K562 (cell line): ENCODE measurements at regions not wholly inside any gene's neighbourhood (a gene's known extent, or its start where the extent isn't known, plus 50 kb on each side); places are given as distances from the start of the nearest gene placed in this dataset.

ENCODE experiments used
- ATAC-seq: fragments of 200-7000 bp; cut with Tn5 transposase; 3 replicates; pipeline ENCODE4 v1.9.1; 2020; ENCODE audit warnings: moderate library complexity
- BruUV-seq: library from RNA; stranded (reverse); fragments of 400-500 nt; replicated peaks from 2 replicates; lab custom pipeline; 2021; lab: Mats Ljungman, UMichigan
- CTCF ChIA-PET: fragments of 300-600 bp; formaldehyde crosslinking; extraction: SDS; loops from one replicate; lab custom pipeline; 2021; ENCODE audit warnings: low intra/inter-chr PET ratio; lab: Yijun Ruan, JAX
- POLR2A ChIA-PET: fragments of 300-600, 350-650 bp; sonication (Branson Sonifier 250); formaldehyde crosslinking; extraction: SDS; loops from one replicate; lab custom pipeline; 2021; ENCODE audit warnings: antibody characterized with exemption, inconsistent platforms; lab: Yijun Ruan, JAX
- DNase-seq, 4 experiments: peaks; one replicate each; pipeline versions ENCODE4 v3.0.0 to v3.0.0-alpha.2; 2011 to 2018; ENCODE audit warnings: low spot score in 3 of 4, mixed read lengths in 3 of 4; ENCODE audit errors: extremely low read depth in 1 of 4
- FAIRE-seq: peaks from 2 replicates; lab custom pipeline; 2011; peaks lifted over from hg19 to GRCh38; lab: Jason Lieb, UNC
- H2AFZ ChIP-seq: 2 replicates; pipeline ENCODE4 v1.6.0; 2011; ENCODE audit warnings: low read depth, low read length, control low read depth, inconsistent platforms
- H3K27ac ChIP-seq: fragments of 200-600 bp; 3 replicates; pipeline ENCODE4 v1.8.0; 2011; ENCODE audit warnings: low read depth, mild to moderate bottlenecking, control low read depth, inconsistent platforms, low read length, moderate library complexity, mixed read lengths; ENCODE audit errors: extremely low read depth
- H3K27me3 ChIP-seq, 2 experiments: fragments of 300-600 bp in 1 of 2; 2 replicates in 1 of 2; 3 replicates in 1 of 2; pipeline versions ENCODE4 v1.6.0 to v1.8.0; 2011; ENCODE audit warnings: inconsistent platforms in 2 of 2, low read length in 2 of 2, mild to moderate bottlenecking in 1 of 2, mixed read lengths in 1 of 2, moderate library complexity in 1 of 2; ENCODE audit not compliant: control insufficient read depth in 2 of 2, insufficient read depth in 2 of 2
- H3K36me3 ChIP-seq: fragments of 300-600 bp; 3 replicates; pipeline ENCODE4 v1.8.0; 2011; ENCODE audit warnings: mild to moderate bottlenecking, low read length, inconsistent platforms; ENCODE audit not compliant: control insufficient read depth, insufficient read depth
- H3K4me1 ChIP-seq, 2 experiments: fragments of 200-600 bp in 1 of 2; replicated peaks in 1 of 2; 2 replicates in 1 of 2; 3 replicates in 1 of 2; pipeline versions ENCODE4 v1.5.1 to v1.8.0; 2011; ENCODE audit warnings: inconsistent platforms in 2 of 2, low read length in 2 of 2, mild to moderate bottlenecking in 1 of 2, mixed read lengths in 1 of 2, moderate library complexity in 1 of 2; ENCODE audit not compliant: control insufficient read depth in 2 of 2, insufficient read depth in 2 of 2
- H3K4me2 ChIP-seq: 2 replicates; pipeline ENCODE4 v1.6.1; 2011; ENCODE audit warnings: low read length, control low read depth, inconsistent platforms, mixed read lengths; ENCODE audit not compliant: insufficient read depth
- H3K4me3 ChIP-seq: fragments of 200-600 bp; sonication (generic), shearing (Covaris generic); 2 replicates; pipeline ENCODE4 v1.5.1; 2016; ENCODE audit warnings: control low read depth, inconsistent platforms
- H3K79me2 ChIP-seq: fragments of 200-600 bp; 3 replicates; pipeline ENCODE4 v1.8.0; 2011; ENCODE audit warnings: low read length, inconsistent platforms; ENCODE audit not compliant: control insufficient read depth, insufficient read depth
- H3K9ac ChIP-seq, 2 experiments: 2 replicates each; pipeline versions ENCODE4 v1.6.0 to v1.6.1; 2011; ENCODE audit warnings: low read depth in 2 of 2, low read length in 2 of 2, control low read depth in 1 of 2, inconsistent platforms in 1 of 2, mild to moderate bottlenecking in 1 of 2, mixed read lengths in 1 of 2; ENCODE audit not compliant: insufficient read depth in 1 of 2
- H3K9me1 ChIP-seq: one replicate; pipeline ENCODE4 v1.6.0; 2011; ENCODE audit warnings: inconsistent platforms, mild to moderate bottlenecking, low read length, moderate library complexity; ENCODE audit not compliant: control insufficient read depth, insufficient read depth
- H3K9me3 ChIP-seq: replicated peaks from 2 replicates; pipeline ENCODE4 v1.5.1; 2011; ENCODE audit warnings: low read depth, low read length, inconsistent platforms; ENCODE audit not compliant: control insufficient read depth, insufficient read depth
- H4K20me1 ChIP-seq: replicated peaks from 2 replicates; pipeline ENCODE4 v1.6.1; 2011; ENCODE audit warnings: low read length, inconsistent platforms, mixed read lengths; ENCODE audit not compliant: control insufficient read depth, insufficient read depth
- BRF1 ChIP-seq: IDR thresholded peaks from 3 replicates; pipeline ENCODE4 v1.6.1; 2011; ENCODE audit warnings: borderline replicate concordance, mild to moderate bottlenecking; ENCODE audit not compliant: insufficient read length; ENCODE audit errors: extremely low read depth
- GMEB1 ChIP-seq: fragments of 250-450 bp; sonication (Bioruptor Pico); IDR thresholded peaks from 2 replicates; pipeline ENCODE4 v1.4.0; 2020; ENCODE audit warnings: mild to moderate bottlenecking
- HMG20B ChIP-seq: fragments of 250-450 bp; sonication (Bioruptor Pico); IDR thresholded peaks from 2 replicates; pipeline ENCODE4 v1.5.0; 2021; ENCODE audit warnings: mild to moderate bottlenecking
- HOXB6 ChIP-seq: fragments of 250-450 bp; sonication (Bioruptor Pico); IDR thresholded peaks from 2 replicates; pipeline ENCODE4 v1.5.1; 2022; ENCODE audit warnings: mild to moderate bottlenecking, borderline replicate concordance
- KAT7 ChIP-seq: sonication (generic); formaldehyde crosslinking; IDR thresholded peaks from 2 replicates; pipeline ENCODE4 v1.8.0; 2022; ENCODE audit warnings: missing genetic modification reagents, mild to moderate bottlenecking, borderline replicate concordance
- MTF1 ChIP-seq: fragments of 250-450 bp; sonication (Bioruptor Pico); IDR thresholded peaks from 2 replicates; pipeline ENCODE4 v1.9.0; 2021; ENCODE audit warnings: moderate library complexity, mild to moderate bottlenecking, inconsistent platforms, borderline replicate concordance
- POLR2H ChIP-seq: IDR thresholded peaks from 2 replicates; pipeline ENCODE4 v1.6.1; 2016; ENCODE audit warnings: missing genetic modification characterization, low read depth, mild to moderate bottlenecking, control low read depth, missing compliant biosample characterization, moderate library complexity
- RBM22 ChIP-seq: fragments of 200-400 bp; formaldehyde crosslinking; IDR thresholded peaks from 2 replicates; pipeline ENCODE4 v1.6.1; 2018; ENCODE audit warnings: low read length, low read depth; ENCODE audit not compliant: poor library complexity, severe bottlenecking
- RBM39 ChIP-seq: fragments of 200-400 bp; formaldehyde crosslinking; optimal IDR thresholded peaks from 2 replicates; pipeline ENCODE3; 2018; ENCODE audit warnings: low read depth, low read length
- TCF7L2 ChIP-seq: fragments of 150-350 bp; IDR thresholded peaks from 2 replicates; pipeline ENCODE4 v1.6.1; 2016; ENCODE audit warnings: low read depth, mild to moderate bottlenecking, low read length, moderate library complexity
- TGIF2 ChIP-seq: sonication (generic); formaldehyde crosslinking; IDR thresholded peaks from 2 replicates; pipeline ENCODE4 v1.8.1; 2022; ENCODE audit warnings: mild to moderate bottlenecking, missing genetic modification reagents, moderate library complexity
- TRIM24 ChIP-seq, 2 experiments: fragments of 450-650 bp; IDR thresholded peaks; 2 replicates each; pipeline ENCODE4 v1.6.1; 2016
- WGBS: fragments of 100-300 bp; shearing (Covaris generic); methylation state at CpG from one replicate; pipeline ENCODE4 v1.1.6; 2016; ENCODE audit warnings: low coverage, mixed read lengths; ENCODE audit not compliant: insufficient coverage; ENCODE audit errors: missing lambda C conversion rate; 5-methylcytosine and 5-hydroxymethylcytosine counted together
- in situ Hi-C: fragments of 300-500 bp; cut with MboI; formaldehyde crosslinking; loops from 4 replicates; pipeline ENCODE4 v1.15.0; 2018; ENCODE audit warnings: inconsistent platforms, mixed read lengths
- intact Hi-C: fragments of 100-400 bp; cut with micrococcal nuclease; formaldehyde crosslinking; loops from 2 replicates; pipeline ENCODE4 v1.14.2; 2022
- TF ChIP-seq, protein P1 (sequence below): sonication (generic); formaldehyde crosslinking; IDR thresholded peaks from 2 replicates; pipeline ENCODE4 v1.8.0; 2022; ENCODE audit warnings: missing genetic modification reagents, mild to moderate bottlenecking, borderline replicate concordance
- TF ChIP-seq, protein P2 (sequence below), 2 experiments: fragments of 450-650 bp in 1 of 2; sonication (generic) in 1 of 2; formaldehyde crosslinking in 1 of 2; IDR thresholded peaks in 1 of 2; conservative IDR thresholded peaks in 1 of 2; 2 replicates each; pipeline versions ENCODE4 v1.6.1 to v1.8.1; 2016 to 2023; ENCODE audit warnings: mild to moderate bottlenecking in 2 of 2, moderate library complexity in 2 of 2, inconsistent platforms in 1 of 2, missing genetic modification reagents in 1 of 2

- POLR2A ChIA-PET, result interaction anchor here (0.6 to 0.7 kb wide), 2 partner anchors 1475 to 1691 kb away, joined by 3 read pairs; no protein-coding TSS in a partner anchor
- no peaks in the 10 kb centered on the region for H4K20me1 ChIP-seq
- CTCF ChIA-PET, result no interaction called here
These were observed 90.5 kb upstream of the PLXNA4 start for GRCh38 chr7:132666774-132667172.

More at GRCh38 chr7:132666774-132667172, 90.5 kb upstream of the PLXNA4 start:
- no peak overlapping the region; the same call in 1 of the 2 replicates for H2AFZ ChIP-seq
- DNase-seq, result no peak
- no peak overlapping the region for H3K27ac ChIP-seq
- no peaks in the 10 kb centered on the region for H3K79me2 ChIP-seq
- FAIRE-seq, result no peak
- ATAC-seq, result no peak
- TF ChIP-seq KAT7 (CRISPR knock-in tag), result no peak
- TF ChIP-seq MTF1 (CRISPR knock-in tag), result no peak
- no peak for TF ChIP-seq HOXB6 (CRISPR knock-in tag)
- no peak for TF ChIP-seq HMG20B (CRISPR knock-in tag)
- no peak for TF ChIP-seq RBM39
- no peak for TF ChIP-seq POLR2H (tag)
- TF ChIP-seq BRF1, result no peak
- no peak for TF ChIP-seq TRIM24 (IDR thresholded peaks at IDR 0.05)
- TF ChIP-seq, protein P1, sequence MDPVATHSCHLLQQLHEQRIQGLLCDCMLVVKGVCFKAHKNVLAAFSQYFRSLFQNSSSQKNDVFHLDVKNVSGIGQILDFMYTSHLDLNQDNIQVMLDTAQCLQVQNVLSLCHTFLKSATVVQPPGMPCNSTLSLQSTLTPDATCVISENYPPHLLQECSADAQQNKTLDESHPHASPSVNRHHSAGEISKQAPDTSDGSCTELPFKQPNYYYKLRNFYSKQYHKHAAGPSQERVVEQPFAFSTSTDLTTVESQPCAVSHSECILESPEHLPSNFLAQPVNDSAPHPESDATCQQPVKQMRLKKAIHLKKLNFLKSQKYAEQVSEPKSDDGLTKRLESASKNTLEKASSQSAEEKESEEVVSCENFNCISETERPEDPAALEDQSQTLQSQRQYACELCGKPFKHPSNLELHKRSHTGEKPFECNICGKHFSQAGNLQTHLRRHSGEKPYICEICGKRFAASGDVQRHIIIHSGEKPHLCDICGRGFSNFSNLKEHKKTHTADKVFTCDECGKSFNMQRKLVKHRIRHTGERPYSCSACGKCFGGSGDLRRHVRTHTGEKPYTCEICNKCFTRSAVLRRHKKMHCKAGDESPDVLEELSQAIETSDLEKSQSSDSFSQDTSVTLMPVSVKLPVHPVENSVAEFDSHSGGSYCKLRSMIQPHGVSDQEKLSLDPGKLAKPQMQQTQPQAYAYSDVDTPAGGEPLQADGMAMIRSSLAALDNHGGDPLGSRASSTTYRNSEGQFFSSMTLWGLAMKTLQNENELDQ (CRISPR knock-in tag), result no peak
- no peak for TF ChIP-seq TCF7L2
- no peak for TF ChIP-seq GMEB1
- no peak for TF ChIP-seq TGIF2 (CRISPR knock-in tag)
- TF ChIP-seq, protein P2, sequence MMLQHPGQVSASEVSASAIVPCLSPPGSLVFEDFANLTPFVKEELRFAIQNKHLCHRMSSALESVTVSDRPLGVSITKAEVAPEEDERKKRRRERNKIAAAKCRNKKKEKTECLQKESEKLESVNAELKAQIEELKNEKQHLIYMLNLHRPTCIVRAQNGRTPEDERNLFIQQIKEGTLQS (IDR thresholded peaks at IDR 0.05), result no peak
- TF ChIP-seq, protein P2 (CRISPR knock-in tag; conservative IDR thresholded peaks at IDR 0.05), result no peak
- TF ChIP-seq RBM22, result no peak
- no peaks in the 10 kb centered on the region; the same call in 1 of the 2 replicates for H3K9me3 ChIP-seq
- no TSS peak for BruUV-seq
- H3K9me1 ChIP-seq, result no peaks in the 10 kb centered on the region
- no peaks in the 10 kb centered on the region; a peak in 1 of 5 replicates for H3K4me1 ChIP-seq
- intact Hi-C loops, result no loop called here
- in situ Hi-C loops, result no loop called here
- 0% methylated on average over 2 of the region's 2 CpGs for WGBS
- H3K27me3 ChIP-seq, result peaks cover 0 to 2% of the 10 kb centered on the region in 2 experiments; a peak in 2 of 5 replicates
- no peak overlapping the region for H3K4me3 ChIP-seq
- H3K4me2 ChIP-seq, result no peak overlapping the region
- H3K36me3 ChIP-seq, result no peaks in the 10 kb centered on the region
- H3K9ac ChIP-seq, result no peak overlapping the region; a peak in 1 of 4 replicates
